Keratinocyte (primary cell): ENCODE measurements at regions not wholly inside any gene's neighbourhood (a gene's known extent, or its start where the extent isn't known, plus 50 kb on each side); places are given as distances from the start of the nearest gene placed in this dataset.

Experiments
- DNase-seq: peaks from one replicate; pipeline ENCODE4 v3.0.0-alpha.2; 2011; ENCODE audit warnings: low read depth, missing footprints, low spot score
- FAIRE-seq: peaks from 2 replicates; lab custom pipeline; 2011; peaks lifted over from hg19 to GRCh38; lab: Jason Lieb, UNC
- H2AFZ ChIP-seq: 2 replicates; pipeline ENCODE4 v1.6.0; 2012; ENCODE audit warnings: low read length, control low read depth, inconsistent platforms; ENCODE audit not compliant: control insufficient read depth
- H3K27ac ChIP-seq: 2 replicates; pipeline ENCODE4 v1.5.1; 2011; ENCODE audit warnings: low read length; ENCODE audit not compliant: control insufficient read depth, insufficient read depth
- H3K27me3 ChIP-seq: 3 replicates; pipeline ENCODE4 v1.6.0; 2011; ENCODE audit warnings: low read length; ENCODE audit not compliant: control insufficient read depth, insufficient read depth; ENCODE audit errors: extremely low read depth
- H3K36me3 ChIP-seq, 2 experiments: 2 replicates in 1 of 2; 3 replicates in 1 of 2; pipeline ENCODE4 v1.5.1; 2011; ENCODE audit warnings: low read length in 2 of 2, mild to moderate bottlenecking in 1 of 2; ENCODE audit not compliant: control insufficient read depth in 2 of 2, insufficient read depth in 2 of 2; ENCODE audit errors: extremely low read depth in 1 of 2
- H3K4me1 ChIP-seq: 3 replicates; pipeline ENCODE4 v1.5.1; 2011; ENCODE audit warnings: low read length; ENCODE audit not compliant: control insufficient read depth, insufficient read depth; ENCODE audit errors: extremely low read depth
- H3K4me2 ChIP-seq: 3 replicates; pipeline ENCODE4 v1.6.0; 2011; ENCODE audit warnings: low read depth, low read length; ENCODE audit not compliant: control insufficient read depth, insufficient read depth; ENCODE audit errors: extremely low read depth
- H3K4me3 ChIP-seq, 3 experiments: fragments of 200-600 bp in 1 of 3; sonication (generic) in 1 of 3; 2 replicates in 2 of 3; 3 replicates in 1 of 3; pipeline ENCODE4 v1.5.1; 2011 to 2016; ENCODE audit warnings: low read length in 3 of 3, mild to moderate bottlenecking in 3 of 3, control low read depth in 2 of 3, inconsistent platforms in 1 of 3, low read depth in 1 of 3, mixed read lengths in 1 of 3, mixed run types in 1 of 3, moderate library complexity in 1 of 3; ENCODE audit not compliant: control insufficient read depth in 2 of 3, insufficient read depth in 2 of 3; ENCODE audit errors: extremely low read depth in 1 of 3
- H3K79me2 ChIP-seq: 2 replicates; pipeline ENCODE4 v1.6.0; 2012; ENCODE audit warnings: low read length; ENCODE audit not compliant: control insufficient read depth, insufficient read depth
- H3K9ac ChIP-seq: 3 replicates; pipeline ENCODE4 v1.6.0; 2011; ENCODE audit warnings: low read length; ENCODE audit not compliant: control insufficient read depth, insufficient read depth; ENCODE audit errors: extremely low read depth
- H3K9me1 ChIP-seq: 3 replicates; pipeline ENCODE4 v1.6.0; 2011; ENCODE audit warnings: low read length; ENCODE audit not compliant: control insufficient read depth, insufficient read depth; ENCODE audit errors: extremely low read depth
- H3K9me3 ChIP-seq: 2 replicates; pipeline ENCODE4 v1.5.1; 2012; ENCODE audit warnings: low read depth, low read length; ENCODE audit not compliant: control insufficient read depth
- H4K20me1 ChIP-seq: 3 replicates; pipeline ENCODE4 v1.6.0; 2011; ENCODE audit warnings: low read length; ENCODE audit not compliant: control insufficient read depth, insufficient read depth; ENCODE audit errors: extremely low read depth
- EZH2 ChIP-seq: IDR thresholded peaks from one replicate; pipeline ENCODE4 v1.6.1; 2012; ENCODE audit warnings: inconsistent platforms, mild to moderate bottlenecking, low read length, moderate library complexity
- dilution Hi-C: fragments of 300-500 bp; cut with MboI; formaldehyde crosslinking; loops from one replicate; pipeline ENCODE4 v1.7.0; 2020; ENCODE audit warnings: low sequenced_read_pairs; ENCODE audit not compliant: extremely low pct_ligation_motif_present
- TF ChIP-seq, protein P1 (sequence below), 3 experiments: IDR thresholded peaks in 1 of 3; conservative IDR thresholded peaks in 1 of 3; optimal IDR thresholded peaks in 1 of 3; 2 replicates in 2 of 3; 3 replicates in 1 of 3; pipeline versions ENCODE3 to v1.5.1; 2011; ENCODE audit warnings: low read length in 3 of 3, mild to moderate bottlenecking in 3 of 3, moderate library complexity in 2 of 3, control low read depth in 1 of 3, inconsistent platforms in 1 of 3; ENCODE audit not compliant: insufficient read depth in 2 of 3; ENCODE audit errors: extremely low read depth in 1 of 3

DNA sequence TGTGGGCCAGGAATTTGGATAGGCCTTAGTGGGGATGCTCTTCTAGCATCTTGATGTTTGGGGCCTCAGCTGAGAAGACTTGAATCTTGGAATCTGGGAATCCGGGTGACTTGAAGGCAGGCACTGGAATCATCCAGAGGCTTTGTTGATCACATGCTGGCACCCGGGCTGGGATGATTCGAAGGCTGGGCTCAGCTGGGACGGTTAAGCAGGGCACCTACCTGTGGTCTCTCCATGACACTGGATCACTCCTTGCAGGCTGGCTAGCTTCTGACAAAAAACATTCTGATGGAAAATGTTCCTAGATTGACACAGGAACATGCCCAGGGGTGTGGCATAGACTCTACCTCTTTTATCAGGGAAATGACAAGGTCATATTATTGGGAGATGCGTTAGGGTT is 149.1 kb downstream of the TENT4A start:
- dilution Hi-C loops, result no loop called here
- DNase-seq, result no peak
- H4K20me1 ChIP-seq, result no peaks in the 10 kb centered on the region
- H3K9me3 ChIP-seq, result no peaks in the 10 kb centered on the region
- H3K4me2 ChIP-seq, result no peak overlapping the region
- H3K27me3 ChIP-seq, result no peaks in the 10 kb centered on the region
- no peak overlapping the region for H3K27ac ChIP-seq
- H2AFZ ChIP-seq, result no peak overlapping the region
- H3K4me1 ChIP-seq, result no peaks in the 10 kb centered on the region
- H3K79me2 ChIP-seq, result no peaks in the 10 kb centered on the region
- FAIRE-seq, result no peak
- H3K36me3 ChIP-seq, result no peaks in the 10 kb centered on the region
- TF ChIP-seq, protein P1, sequence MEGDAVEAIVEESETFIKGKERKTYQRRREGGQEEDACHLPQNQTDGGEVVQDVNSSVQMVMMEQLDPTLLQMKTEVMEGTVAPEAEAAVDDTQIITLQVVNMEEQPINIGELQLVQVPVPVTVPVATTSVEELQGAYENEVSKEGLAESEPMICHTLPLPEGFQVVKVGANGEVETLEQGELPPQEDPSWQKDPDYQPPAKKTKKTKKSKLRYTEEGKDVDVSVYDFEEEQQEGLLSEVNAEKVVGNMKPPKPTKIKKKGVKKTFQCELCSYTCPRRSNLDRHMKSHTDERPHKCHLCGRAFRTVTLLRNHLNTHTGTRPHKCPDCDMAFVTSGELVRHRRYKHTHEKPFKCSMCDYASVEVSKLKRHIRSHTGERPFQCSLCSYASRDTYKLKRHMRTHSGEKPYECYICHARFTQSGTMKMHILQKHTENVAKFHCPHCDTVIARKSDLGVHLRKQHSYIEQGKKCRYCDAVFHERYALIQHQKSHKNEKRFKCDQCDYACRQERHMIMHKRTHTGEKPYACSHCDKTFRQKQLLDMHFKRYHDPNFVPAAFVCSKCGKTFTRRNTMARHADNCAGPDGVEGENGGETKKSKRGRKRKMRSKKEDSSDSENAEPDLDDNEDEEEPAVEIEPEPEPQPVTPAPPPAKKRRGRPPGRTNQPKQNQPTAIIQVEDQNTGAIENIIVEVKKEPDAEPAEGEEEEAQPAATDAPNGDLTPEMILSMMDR (optimal IDR thresholded peaks at IDR 0.05 in 1 of 3, IDR thresholded peaks at IDR 0.05 in 1 of 3, conservative IDR thresholded peaks at IDR 0.05 in 1 of 3; ENCODE audit: extremely low read depth in 1 of 3, insufficient read depth in 2 of 3, low read length in 3 of 3), result no peak
- no peak for TF ChIP-seq EZH2
- no peak overlapping the region for H3K4me3 ChIP-seq
- H3K9me1 ChIP-seq, result no peaks in the 10 kb centered on the region
- H3K9ac ChIP-seq, result no peak overlapping the region

- FAIRE-seq (no peak), DNase-seq (no peak)
- Histone ChIP-seq H3K4me3 (no peak overlapping the region), H4K20me1 (no peaks in the 10 kb centered on the region), H3K27me3 (no peaks in the 10 kb centered on the region), H3K36me3 (no peaks in the 10 kb centered on the region), H3K9ac (no peak overlapping the region), H3K9me1 (no peaks in the 10 kb centered on the region), H3K27ac (no peak overlapping the region), H3K4me1 (no peaks in the 10 kb centered on the region), H3K79me2 (no peaks in the 10 kb centered on the region), H3K4me2 (no peak overlapping the region), H3K9me3 (peaks cover 6% of the 10 kb centered on the region), H2AFZ (no peak overlapping the region)
- dilution Hi-C loops, result no loop called here
- TF ChIP-seq, protein P1 (optimal IDR thresholded peaks at IDR 0.05 in 1 of 3, IDR thresholded peaks at IDR 0.05 in 1 of 3, conservative IDR thresholded peaks at IDR 0.05 in 1 of 3; ENCODE audit: extremely low read depth in 1 of 3, insufficient read depth in 2 of 3, low read length in 3 of 3), result no peak
- no peak for TF ChIP-seq EZH2
Measured at GRCh38 chr5:6867712-6868111, 154.5 kb downstream of the TENT4A start.
